GM21528 (cell line): ENCODE measurements at regions not wholly inside any gene's neighbourhood (a gene's known extent, or its start where the extent isn't known, plus 50 kb on each side); places are given as distances from the start of the nearest gene placed in this dataset.

Experiments used
- ATAC-seq: cut with Tn5 transposase; IDR thresholded peaks from one replicate; pipeline ENCODE4 v1.9.1; 2021; ENCODE audit warnings: mild to moderate bottlenecking, moderate library complexity; ENCODE audit not compliant: unreplicated experiment, low FRiP score

DNA sequence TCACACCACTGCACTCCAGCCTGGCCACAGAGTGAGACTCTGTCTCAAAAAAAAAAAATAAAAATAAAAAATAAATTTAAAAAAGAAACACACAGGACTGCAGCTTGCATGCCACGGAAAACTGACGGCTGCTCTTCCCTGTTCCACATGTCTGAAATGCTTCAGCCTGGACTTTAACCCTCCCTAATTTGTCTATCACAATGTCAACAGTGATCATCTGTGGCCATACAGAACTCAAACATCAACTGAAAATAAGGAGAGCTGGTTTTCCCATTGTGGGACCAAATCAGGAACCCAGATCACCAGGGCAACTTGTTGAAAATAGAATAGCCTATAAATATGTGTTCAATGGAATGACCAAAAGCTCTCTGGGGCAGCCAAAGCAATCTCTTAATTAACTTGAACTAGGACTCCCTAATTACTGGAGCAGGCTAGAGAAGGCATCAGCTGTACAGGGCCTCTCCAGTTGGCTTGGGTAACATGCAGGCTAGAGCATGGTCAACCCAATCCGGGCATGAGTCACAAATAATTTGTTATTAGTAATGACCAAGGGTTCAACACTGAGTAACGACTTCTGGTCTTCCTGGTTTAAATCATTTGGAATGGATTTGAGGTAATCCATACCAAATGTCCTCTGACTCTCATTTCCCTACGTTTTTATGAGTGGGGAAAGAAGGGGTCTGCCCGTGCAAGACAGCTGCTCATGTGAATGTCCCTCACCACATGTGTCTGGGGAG lies 62.7 kb upstream of the KAZN start:
- ATAC-seq, result no peak

GRCh38 chr1:14538335-14538734 lies 60.1 kb upstream of the KAZN start:
- no peak for ATAC-seq

GRCh38 chr1:14539309-14539708 lies 59.2 kb upstream of the KAZN start:
- ATAC-seq, result no peak

- ATAC-seq, result no peak
These were observed 58.4 kb upstream of the KAZN start for GRCh38 chr1:14539953-14540563.

- ATAC-seq, result no peak
These were observed 57.1 kb upstream of the KAZN start for GRCh38 chr1:14541348-14541747.

DNA sequence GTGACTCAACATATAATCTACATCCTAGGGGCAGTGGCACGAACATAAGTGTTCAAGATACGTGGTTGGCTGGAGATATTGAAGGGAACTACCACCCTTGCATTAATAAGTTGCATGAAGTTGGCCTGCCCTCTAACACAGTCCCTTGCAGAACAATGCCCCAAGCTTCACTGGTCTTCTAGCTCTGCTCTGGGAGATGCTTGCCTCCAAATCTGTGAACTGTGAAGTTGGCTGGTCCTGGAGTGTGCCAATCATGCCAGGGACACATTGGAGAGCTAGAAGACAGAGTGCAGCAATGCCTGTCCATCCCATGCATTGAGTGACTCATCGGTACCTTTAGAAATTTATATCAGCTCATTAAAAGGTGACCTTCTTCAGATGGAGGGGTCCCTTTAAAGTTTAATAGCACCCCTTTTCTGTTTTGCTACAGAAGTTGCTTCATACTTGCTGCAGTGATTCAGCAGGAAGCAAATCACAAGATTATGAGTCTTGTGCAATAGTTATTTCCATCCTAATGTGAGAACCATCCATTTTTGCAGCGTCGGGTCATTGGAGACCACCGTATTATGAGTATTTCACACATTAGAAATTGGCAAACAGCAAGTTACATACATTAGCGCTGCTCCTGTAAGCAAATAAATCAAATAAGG lies 55.2 kb upstream of the KAZN start:
- no peak for ATAC-seq

- ATAC-seq, result no peak
These were observed 54.2 kb upstream of the KAZN start for GRCh38 chr1:14544319-14544718.

- ATAC-seq, result no peak
These were observed 53.0 kb upstream of the KAZN start for GRCh38 chr1:14545422-14546025.

- no peak for ATAC-seq
These were observed 52.1 kb upstream of the KAZN start for GRCh38 chr1:14546416-14546815.
